ENCODE measurements at regions not wholly inside any gene's neighbourhood (a gene's known extent, or its start where the extent isn't known, plus 50 kb on each side); places are given as distances from the start of the nearest gene placed in this dataset.

DNA sequence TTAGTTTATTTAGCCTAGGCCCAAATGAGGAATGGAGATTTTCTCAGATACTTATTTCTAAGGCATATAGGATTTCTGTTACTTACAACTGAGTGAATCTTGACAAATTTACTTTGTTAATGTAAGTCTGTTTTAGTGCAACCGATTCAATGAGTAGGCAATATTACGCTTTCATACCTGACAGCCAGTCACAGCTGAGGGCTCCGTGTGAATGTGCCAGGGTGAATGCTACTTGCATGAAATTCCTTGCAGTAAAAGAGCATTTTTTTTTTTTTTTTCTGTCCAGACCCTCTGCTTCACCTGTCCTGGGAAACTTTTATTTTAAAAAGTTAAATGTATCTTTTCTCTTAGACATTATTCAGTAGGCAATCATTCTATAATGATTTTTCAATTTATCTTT, 1100.0 kb downstream of the FAT4 start:
- Histone ChIP-seq H3K9ac (ENCODE audit: low read depth, low read length) (no peak overlapping the region), H3K9me3 (ENCODE audit: insufficient read depth, low read depth, low read length) (no peaks in the 10 kb centered on the region), H3K4me1 (ENCODE audit: insufficient read depth, low read length) (no peaks in the 10 kb centered on the region), H3K27ac (ENCODE audit: low read length) (no peak overlapping the region), H3K4me3 (ENCODE audit: low read length) (no peak overlapping the region), H3K27me3 (ENCODE audit: insufficient read depth, low read length) (no peaks in the 10 kb centered on the region), H3K36me3 (ENCODE audit: insufficient read depth, low read depth, low read length) (no peaks in the 10 kb centered on the region)

DNA sequence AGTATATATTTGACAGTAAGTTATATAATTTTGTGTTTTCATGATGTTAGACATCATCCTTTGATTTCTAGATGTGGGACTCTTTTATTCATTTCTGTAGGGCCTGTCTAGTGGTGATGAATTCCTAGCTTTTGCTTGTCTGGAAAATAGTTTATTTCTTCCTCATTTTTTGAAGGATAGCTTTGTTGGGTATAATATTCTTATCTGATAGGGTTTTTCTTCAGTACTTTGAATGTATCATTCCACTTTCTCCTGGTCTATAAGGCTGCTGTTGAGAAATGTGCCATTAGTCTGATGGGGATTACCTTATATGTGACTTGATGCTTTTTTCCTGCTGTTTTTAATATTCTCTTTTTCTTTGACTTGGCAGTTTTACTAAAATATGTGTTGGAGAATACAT, 1104.5 kb downstream of the FAT4 start:
- Histone ChIP-seq H3K27ac (ENCODE audit: low read length) (no peak overlapping the region), H3K9me3 (ENCODE audit: insufficient read depth, low read depth, low read length) (no peaks in the 10 kb centered on the region), H3K4me3 (ENCODE audit: low read length) (no peak overlapping the region), H3K36me3 (ENCODE audit: insufficient read depth, low read depth, low read length) (no peaks in the 10 kb centered on the region), H3K9ac (ENCODE audit: low read depth, low read length) (no peak overlapping the region), H3K4me1 (ENCODE audit: insufficient read depth, low read length) (no peaks in the 10 kb centered on the region), H3K27me3 (ENCODE audit: insufficient read depth, low read length) (no peaks in the 10 kb centered on the region)

DNA sequence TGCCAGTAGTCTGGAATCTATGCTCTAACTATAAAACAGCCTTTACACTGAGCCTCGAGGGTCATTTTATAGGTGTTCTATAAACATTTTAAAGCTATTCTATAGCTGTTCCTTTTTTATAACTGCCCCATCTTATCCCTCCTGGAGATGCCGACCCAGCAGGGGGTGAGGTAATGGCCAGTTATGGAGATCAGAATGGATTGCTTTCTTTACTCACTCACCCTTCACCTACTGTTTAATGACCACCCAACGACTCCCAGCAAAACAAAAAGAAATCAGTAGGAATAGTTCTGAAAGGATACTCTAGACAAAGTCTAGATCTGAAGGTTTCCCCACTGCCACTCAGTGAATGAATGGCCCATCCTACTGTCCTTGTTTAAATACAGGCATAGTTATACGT, 1113.1 kb downstream of the FAT4 start:
- Histone ChIP-seq H3K9ac (ENCODE audit: low read depth, low read length) (no peak overlapping the region), H3K4me3 (ENCODE audit: low read length) (no peak overlapping the region), H3K4me1 (ENCODE audit: insufficient read depth, low read length) (no peaks in the 10 kb centered on the region), H3K27me3 (ENCODE audit: insufficient read depth, low read length) (no peaks in the 10 kb centered on the region), H3K36me3 (ENCODE audit: insufficient read depth, low read depth, low read length) (no peaks in the 10 kb centered on the region), H3K27ac (ENCODE audit: low read length) (no peak overlapping the region), H3K9me3 (ENCODE audit: insufficient read depth, low read depth, low read length) (no peaks in the 10 kb centered on the region)

GRCh38 chr4:126431049-126431448, 1116.3 kb downstream of the FAT4 start:
- no peak overlapping the region for H3K27ac ChIP-seq (ENCODE audit: low read length)
- H3K36me3 ChIP-seq (ENCODE audit: insufficient read depth, low read depth, low read length): no peaks in the 10 kb centered on the region
- H3K9ac ChIP-seq (ENCODE audit: low read depth, low read length): no peak overlapping the region
- H3K4me3 ChIP-seq (ENCODE audit: low read length): no peak overlapping the region
- H3K9me3 ChIP-seq (ENCODE audit: insufficient read depth, low read depth, low read length): no peaks in the 10 kb centered on the region
- no peaks in the 10 kb centered on the region for H3K27me3 ChIP-seq (ENCODE audit: insufficient read depth, low read length)
- no peaks in the 10 kb centered on the region for H3K4me1 ChIP-seq (ENCODE audit: insufficient read depth, low read length)

DNA sequence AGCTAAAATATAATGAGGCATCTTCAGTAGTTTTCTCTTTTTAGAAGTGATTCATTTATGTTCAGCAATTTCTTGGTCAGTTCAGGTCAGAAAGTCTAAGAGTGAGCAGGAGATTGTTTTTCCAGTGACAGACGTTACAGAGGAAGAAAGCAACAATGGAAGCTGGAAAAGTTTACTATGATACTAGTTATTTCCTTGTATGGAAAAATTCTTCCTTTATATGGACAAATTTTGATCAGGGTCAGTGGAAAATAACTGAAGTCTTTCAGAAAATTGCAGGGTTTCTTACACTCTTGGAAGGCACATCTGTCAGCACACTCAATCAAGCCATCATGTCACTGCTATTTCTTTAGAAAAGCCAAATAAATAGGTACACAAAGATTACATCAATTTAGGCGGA, 1120.7 kb downstream of the FAT4 start:
- Histone ChIP-seq H3K9ac (ENCODE audit: low read depth, low read length) (no peak overlapping the region), H3K4me1 (ENCODE audit: insufficient read depth, low read length) (peaks cover 10% of the 10 kb centered on the region; the same call in 1 of the 2 replicates), H3K27ac (ENCODE audit: low read length) (no peak overlapping the region), H3K4me3 (ENCODE audit: low read length) (no peak overlapping the region), H3K36me3 (ENCODE audit: insufficient read depth, low read depth, low read length) (no peaks in the 10 kb centered on the region), H3K9me3 (ENCODE audit: insufficient read depth, low read depth, low read length) (no peaks in the 10 kb centered on the region), H3K27me3 (ENCODE audit: insufficient read depth, low read length) (no peaks in the 10 kb centered on the region)

DNA sequence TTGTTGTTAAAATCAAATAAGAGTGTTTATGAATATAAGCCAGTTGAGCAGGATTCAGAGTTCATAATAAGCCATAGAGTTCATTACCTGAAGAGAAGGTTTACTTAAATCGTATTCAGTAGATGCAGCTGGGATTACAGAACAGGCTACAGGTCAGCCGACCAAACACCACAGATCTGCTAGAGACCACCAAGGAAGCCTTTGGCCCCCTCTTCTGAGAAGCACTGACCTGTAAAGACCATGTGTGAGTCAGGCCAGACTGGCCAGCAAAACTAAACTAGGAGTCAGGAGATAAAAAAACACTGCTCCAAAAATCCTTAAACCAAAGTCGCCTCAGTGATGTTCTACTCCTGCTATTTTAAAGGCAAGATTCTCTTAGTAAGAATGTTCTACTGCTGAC, 1125.5 kb downstream of the FAT4 start:
- H3K4me3 ChIP-seq (ENCODE audit: low read length): no peak overlapping the region
- H3K9ac ChIP-seq (ENCODE audit: low read depth, low read length): no peak overlapping the region
- H3K27me3 ChIP-seq (ENCODE audit: insufficient read depth, low read length): no peaks in the 10 kb centered on the region
- peaks cover 10% of the 10 kb centered on the region; the same call in 1 of the 2 replicates for H3K4me1 ChIP-seq (ENCODE audit: insufficient read depth, low read length)
- H3K9me3 ChIP-seq (ENCODE audit: insufficient read depth, low read depth, low read length): no peaks in the 10 kb centered on the region
- H3K36me3 ChIP-seq (ENCODE audit: insufficient read depth, low read depth, low read length): no peaks in the 10 kb centered on the region
- H3K27ac ChIP-seq (ENCODE audit: low read length): no peak overlapping the region

DNA sequence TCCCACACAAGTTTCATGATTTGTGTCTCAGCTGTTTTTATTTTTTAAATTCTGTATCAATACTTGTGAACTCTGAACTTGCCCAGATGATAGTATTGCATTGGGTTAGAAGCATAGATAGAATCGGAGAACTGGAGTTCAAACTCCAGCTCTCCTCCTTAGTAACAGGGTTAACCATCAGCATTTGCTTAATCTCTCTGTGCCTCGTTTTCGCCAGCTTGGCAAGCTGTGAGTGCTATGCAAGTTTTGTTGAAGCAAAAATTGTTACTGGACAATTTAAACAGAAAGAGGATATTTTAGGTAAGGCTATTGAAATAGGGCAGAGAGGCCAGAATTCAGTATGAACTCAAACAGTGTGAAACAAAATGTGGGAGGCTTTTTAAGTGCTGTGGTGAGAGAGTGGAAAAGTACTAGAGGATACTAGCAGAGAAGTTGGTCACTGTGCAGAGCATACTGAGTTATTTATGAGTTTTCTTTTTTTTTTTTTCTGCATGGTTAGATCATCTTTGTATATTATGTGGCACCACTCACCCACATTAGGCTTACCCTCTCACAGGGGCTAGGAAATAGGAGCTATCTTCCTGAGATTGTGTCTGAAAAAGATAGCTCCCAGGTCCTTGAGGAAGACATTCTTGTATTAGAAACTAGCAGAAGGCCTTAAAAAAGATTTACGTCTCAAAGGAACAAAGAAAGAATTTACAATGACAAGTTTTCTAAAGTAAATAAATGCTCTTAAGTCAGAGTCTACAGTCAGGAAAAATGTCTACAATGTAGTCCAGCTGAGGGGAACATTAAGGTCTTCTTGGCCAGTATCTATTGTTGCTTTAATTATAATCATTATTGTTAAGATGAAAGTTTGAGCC, 1126.6 kb downstream of the FAT4 start:
- H3K36me3 ChIP-seq (ENCODE audit: insufficient read depth, low read depth, low read length): no peaks in the 10 kb centered on the region
- H3K4me1 ChIP-seq (ENCODE audit: insufficient read depth, low read length): peaks cover 16% of the 10 kb centered on the region; the same call in 1 of the 2 replicates

GRCh38 chr4:126445596-126445995, 1130.8 kb downstream of the FAT4 start:
- Histone ChIP-seq H3K9me3 (ENCODE audit: insufficient read depth, low read depth, low read length) (no peaks in the 10 kb centered on the region), H3K4me1 (ENCODE audit: insufficient read depth, low read length) (peaks cover 19% of the 10 kb centered on the region), H3K27ac (ENCODE audit: low read length) (no peak overlapping the region), H3K4me3 (ENCODE audit: low read length) (no peak overlapping the region), H3K9ac (ENCODE audit: low read depth, low read length) (no peak overlapping the region), H3K27me3 (ENCODE audit: insufficient read depth, low read length) (no peaks in the 10 kb centered on the region), H3K36me3 (ENCODE audit: insufficient read depth, low read depth, low read length) (no peaks in the 10 kb centered on the region)

More for the DNA sequence above, 1126.6 kb downstream of the FAT4 start:
- Histone ChIP-seq H3K9ac (ENCODE audit: low read depth, low read length) (no peak overlapping the region), H3K9me3 (ENCODE audit: insufficient read depth, low read depth, low read length) (no peaks in the 10 kb centered on the region), H3K27me3 (ENCODE audit: insufficient read depth, low read length) (no peaks in the 10 kb centered on the region), H3K27ac (ENCODE audit: low read length) (no peak overlapping the region), H3K4me3 (ENCODE audit: low read length) (no peak overlapping the region)

- no peaks in the 10 kb centered on the region for H3K27me3 ChIP-seq (ENCODE audit: insufficient read depth, low read length)
- no peaks in the 10 kb centered on the region for H3K9me3 ChIP-seq (ENCODE audit: insufficient read depth, low read depth, low read length)
- H3K4me3 ChIP-seq (ENCODE audit: low read length): no peak overlapping the region
- no peaks in the 10 kb centered on the region for H3K36me3 ChIP-seq (ENCODE audit: insufficient read depth, low read depth, low read length)
- H3K9ac ChIP-seq (ENCODE audit: low read depth, low read length): no peak overlapping the region
- H3K4me1 ChIP-seq (ENCODE audit: insufficient read depth, low read length): peaks cover 19% of the 10 kb centered on the region
- H3K27ac ChIP-seq (ENCODE audit: low read length): no peak overlapping the region
Measured at GRCh38 chr4:126446917-126447316, 1132.2 kb downstream of the FAT4 start.

DNA sequence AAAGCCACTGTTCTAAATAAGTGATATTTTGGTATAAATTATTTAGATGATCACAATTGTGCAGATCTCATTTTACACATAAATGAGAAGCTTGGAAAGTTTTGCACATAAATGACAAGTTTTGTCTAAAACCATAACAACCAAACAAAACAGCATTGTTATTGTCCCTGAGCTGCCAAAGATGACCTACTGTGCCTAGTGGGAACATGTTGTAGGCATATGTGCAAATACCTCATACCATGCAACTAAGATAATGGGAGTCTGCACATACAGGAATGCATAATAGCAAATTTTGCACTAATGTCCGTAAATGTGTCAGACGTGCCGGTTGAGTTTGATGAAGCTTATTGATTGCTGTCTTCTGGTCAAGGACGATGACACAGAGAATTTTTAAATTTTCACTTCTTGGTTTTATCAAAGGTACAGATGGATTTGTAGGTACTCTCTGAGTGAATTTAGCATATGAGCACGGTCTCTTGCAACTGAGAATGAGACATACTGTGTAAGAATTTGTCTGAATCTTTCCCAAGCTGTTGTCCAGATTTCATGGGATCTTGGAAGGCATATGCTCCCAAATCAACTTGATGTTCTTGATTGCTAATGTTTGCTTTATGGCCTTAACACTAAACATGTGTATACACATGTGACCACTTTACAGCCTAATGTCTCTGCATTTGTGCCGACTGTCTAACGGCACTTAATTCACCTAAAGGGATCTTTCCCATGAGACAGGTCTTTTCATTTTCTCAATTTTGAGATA, 1133.5 kb downstream of the FAT4 start:
- Histone ChIP-seq H3K9me3 (ENCODE audit: insufficient read depth, low read depth, low read length) (no peaks in the 10 kb centered on the region), H3K4me1 (ENCODE audit: insufficient read depth, low read length) (peaks cover 19% of the 10 kb centered on the region), H3K36me3 (ENCODE audit: insufficient read depth, low read depth, low read length) (no peaks in the 10 kb centered on the region), H3K27ac (ENCODE audit: low read length) (no peak overlapping the region), H3K4me3 (ENCODE audit: low read length) (no peak overlapping the region), H3K9ac (ENCODE audit: low read depth, low read length) (no peak overlapping the region), H3K27me3 (ENCODE audit: insufficient read depth, low read length) (no peaks in the 10 kb centered on the region)

- Histone ChIP-seq H3K36me3 (ENCODE audit: insufficient read depth, low read depth, low read length) (no peaks in the 10 kb centered on the region), H3K4me3 (ENCODE audit: low read length) (no peak overlapping the region), H3K27me3 (ENCODE audit: insufficient read depth, low read length) (no peaks in the 10 kb centered on the region), H3K9ac (ENCODE audit: low read depth, low read length) (no peak overlapping the region), H3K9me3 (ENCODE audit: insufficient read depth, low read depth, low read length) (no peaks in the 10 kb centered on the region), H3K4me1 (ENCODE audit: insufficient read depth, low read length) (peaks cover 13% of the 10 kb centered on the region), H3K27ac (ENCODE audit: low read length) (no peak overlapping the region)
Measured at GRCh38 chr4:126451237-126451873, 1136.6 kb downstream of the FAT4 start.

Measured in iPS-20b (cell line).